IPS DF 19.7 (cell line): ENCODE measurements at regions not wholly inside any gene's neighbourhood (a gene's known extent, or its start where the extent isn't known, plus 50 kb on each side); places are given as distances from the start of the nearest gene placed in this dataset.

ENCODE experiments used
- DNase-seq: peaks from one replicate; pipeline ENCODE4 v3.0.0-alpha.2; 2013; ENCODE audit warnings: low read depth, low spot score

- DNase-seq, result no peak
Measured at GRCh38 chr10:4003348-4003973, 218.5 kb upstream of the KLF6 start.

- DNase-seq, result no peak
Measured at GRCh38 chr10:4001811-4002210, 216.8 kb upstream of the KLF6 start.

DNA sequence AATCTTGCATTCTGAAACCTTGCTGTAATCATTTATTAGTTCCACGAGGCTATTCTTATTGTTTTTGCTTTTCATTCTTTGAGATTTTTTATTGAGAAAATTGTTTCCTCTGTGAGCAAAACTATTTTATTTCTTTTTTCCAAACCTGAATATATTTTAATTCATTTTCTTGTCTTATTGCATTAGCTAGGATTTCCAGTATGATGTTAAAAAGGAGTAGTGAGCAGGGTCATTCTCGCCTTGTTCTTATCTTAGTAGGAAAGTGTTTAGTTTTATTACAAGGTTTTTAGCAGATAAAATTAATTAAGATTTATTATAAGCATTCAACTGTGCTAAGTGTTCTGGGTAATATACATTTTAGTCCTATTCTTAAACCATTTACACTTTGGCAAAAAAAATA, 214.6 kb upstream of the KLF6 start:
- no peak for DNase-seq

DNA sequence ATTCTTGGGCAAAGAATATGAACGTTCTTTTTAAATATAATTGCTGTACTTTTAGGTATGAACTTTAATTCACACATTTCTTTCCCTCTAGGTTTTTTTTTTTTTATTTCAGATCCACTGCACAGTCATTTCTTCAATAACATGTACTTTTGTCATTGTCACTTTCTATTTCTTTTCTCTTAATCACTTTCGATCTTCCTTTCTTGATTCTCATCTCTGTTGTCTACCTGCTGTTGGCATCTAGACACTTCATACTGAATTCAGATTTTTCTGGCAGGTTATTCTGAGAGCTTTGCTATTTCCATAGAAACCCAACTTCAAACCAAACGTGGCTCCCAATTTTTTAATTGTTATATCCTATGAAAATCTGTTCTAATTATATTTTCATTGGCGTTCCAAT, 211.7 kb upstream of the KLF6 start:
- DNase-seq, result no peak

DNA sequence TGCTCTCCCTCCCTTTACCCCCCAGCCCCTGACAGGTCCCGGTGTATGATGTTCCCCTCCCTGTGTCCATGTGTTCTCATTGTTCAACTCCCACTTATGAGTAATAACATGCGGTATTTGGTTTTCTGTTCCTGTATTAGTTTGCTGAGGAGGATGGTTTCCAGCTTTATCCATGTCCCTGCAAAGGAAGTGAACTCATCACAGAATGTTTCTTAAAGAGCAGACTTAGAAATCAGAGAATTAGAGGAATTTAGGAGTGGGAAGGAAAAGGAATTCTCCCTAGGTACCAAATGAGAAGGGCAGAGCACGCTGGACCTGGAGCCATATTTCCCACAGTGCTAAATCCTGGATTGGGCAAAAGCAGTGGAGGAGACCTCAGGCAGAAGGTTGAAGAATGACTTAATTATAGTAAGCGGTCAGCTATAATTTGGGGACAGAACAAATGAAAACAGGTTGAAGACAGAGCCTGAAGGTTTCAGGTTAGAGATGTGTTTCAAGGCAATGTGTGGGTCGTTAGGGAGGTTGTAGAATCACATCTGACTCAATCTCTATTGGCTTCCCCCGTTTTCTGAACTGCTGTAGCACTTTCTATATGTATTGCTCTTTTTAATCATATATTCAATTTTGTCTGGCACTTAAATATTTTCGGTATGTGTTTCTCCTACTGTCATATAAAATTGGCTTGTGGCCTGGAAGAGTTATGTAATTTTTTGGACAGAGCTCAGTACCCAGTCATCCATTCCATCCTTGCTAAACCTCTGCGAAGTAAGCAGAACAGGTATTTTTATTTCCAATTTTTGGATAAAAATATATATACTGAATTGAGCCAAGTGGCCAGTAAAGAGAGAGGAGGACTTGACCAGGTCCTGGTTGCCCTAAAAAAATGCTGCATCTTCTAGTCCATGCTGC, 210.5 kb upstream of the KLF6 start:
- DNase-seq, result no peak

DNA sequence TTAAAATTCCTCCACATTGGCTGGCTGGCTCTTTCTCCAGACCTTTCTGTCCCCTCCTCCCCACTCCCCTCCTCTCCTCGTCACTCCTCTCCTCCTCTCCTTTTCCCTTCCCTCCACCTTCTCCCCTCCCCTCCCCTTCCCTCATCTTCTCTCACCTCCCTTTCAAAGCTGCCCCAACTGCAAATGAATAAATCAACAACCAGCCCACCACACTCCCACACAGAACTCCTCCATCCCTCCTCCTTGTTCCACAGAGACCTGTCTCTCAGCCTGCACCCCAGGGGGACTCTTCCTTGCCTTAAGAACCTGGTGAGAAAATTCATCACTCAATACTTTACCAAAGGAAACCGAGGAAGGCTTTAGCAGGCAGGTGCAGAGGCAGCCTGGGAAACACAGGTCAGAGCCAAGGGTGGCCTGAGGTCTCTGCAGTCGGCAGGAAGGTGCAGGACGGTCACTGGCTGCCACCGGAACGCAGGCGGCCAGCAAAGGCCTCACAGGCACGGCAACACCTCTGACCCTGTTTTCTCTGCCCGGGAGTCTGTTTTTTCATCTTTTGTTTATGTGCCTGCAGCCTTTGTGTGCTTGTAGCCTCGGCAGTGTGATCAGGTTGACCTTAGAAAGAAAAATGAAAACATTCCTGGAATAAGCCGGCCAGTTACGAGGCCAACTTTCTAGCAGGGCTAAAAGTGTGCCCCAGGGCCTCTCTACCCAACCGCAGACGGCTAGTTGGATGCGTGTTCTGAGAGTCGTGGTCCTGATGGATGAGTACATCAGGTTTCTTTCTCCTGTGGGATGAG, 207.6 kb upstream of the KLF6 start:
- no peak for DNase-seq

- DNase-seq, result no peak
Measured at GRCh38 chr10:3990307-3990706, 205.3 kb upstream of the KLF6 start.

- DNase-seq, result no peak
Measured at GRCh38 chr10:3987143-3987974, 202.3 kb upstream of the KLF6 start.

GRCh38 chr10:3986493-3987142, 201.6 kb upstream of the KLF6 start:
- DNase-seq, result no peak

DNA sequence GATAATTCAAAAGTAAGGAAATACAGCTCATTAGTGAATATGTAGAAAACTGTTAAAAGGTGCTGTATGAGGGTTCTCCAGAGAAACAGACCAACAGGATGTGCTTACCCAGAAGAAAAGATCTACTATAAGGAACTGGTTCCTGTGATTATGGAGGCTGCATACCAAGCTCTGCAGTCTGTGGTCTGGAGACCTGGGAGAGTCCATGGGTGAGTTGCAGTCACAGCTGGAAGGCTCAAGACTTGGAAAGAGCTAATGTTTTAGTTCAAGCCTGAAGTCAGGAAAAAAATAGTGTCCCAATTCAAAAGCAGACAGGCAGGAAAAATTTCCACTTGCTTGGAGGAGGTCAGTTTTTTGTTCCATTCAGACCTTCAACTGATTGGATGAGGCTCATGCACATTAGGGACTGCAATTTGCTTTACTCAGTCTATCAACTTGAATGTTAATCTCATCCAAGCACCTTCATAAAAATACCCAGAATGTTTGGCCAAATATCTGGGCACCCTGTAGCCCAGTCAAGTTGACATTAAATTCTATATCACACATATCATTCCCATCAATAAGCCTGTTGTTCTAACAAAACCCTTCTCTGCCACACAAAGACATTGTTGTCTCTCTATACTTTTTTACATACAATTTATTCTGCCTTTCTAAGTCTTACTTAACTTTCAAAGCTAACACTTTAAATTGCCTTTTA, 197.9 kb upstream of the KLF6 start:
- no peak for DNase-seq

DNA sequence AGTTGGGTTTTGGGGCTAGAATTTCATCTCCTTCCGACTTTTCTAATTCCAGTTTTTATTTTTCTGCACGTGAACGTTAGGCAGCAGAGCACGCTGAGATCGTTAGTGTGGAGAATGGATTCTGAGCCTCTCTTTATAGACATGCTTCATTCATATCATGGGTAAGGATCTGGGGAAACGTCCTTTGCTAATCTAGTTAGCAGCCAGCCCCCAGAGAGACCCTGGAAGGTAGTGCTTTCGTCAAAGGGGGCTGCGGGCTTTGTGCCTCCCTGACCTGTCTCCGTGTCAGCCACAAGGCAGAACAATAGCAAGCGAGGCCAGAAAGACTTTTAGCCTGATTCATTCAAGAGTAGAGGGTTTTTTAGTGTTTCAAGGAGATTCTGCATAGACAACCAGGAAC, 196.3 kb upstream of the KLF6 start:
- DNase-seq, result no peak

DNA sequence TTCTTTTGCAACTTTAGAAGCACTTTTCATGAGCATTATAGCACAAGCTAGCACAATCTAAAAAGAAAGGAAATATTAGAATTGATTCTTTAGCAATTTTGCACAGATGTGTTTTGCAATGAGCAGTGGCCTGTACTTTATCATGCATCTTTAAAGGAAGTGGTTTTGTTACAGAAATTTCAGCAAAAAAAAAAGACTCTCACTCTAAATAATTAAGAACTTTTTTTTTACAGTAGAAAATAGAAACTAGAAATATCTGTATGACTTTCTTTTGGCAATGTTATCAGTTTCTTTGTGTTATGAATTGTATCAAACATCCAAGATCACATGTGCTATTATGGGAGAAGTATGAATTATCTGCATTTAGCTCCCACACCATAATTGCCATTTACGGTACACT, 195.7 kb upstream of the KLF6 start:
- no peak for DNase-seq

- DNase-seq, result no peak
Measured at GRCh38 chr10:3980144-3980543, 195.1 kb upstream of the KLF6 start.

GRCh38 chr10:3978761-3979160, 193.8 kb upstream of the KLF6 start:
- no peak for DNase-seq

DNA sequence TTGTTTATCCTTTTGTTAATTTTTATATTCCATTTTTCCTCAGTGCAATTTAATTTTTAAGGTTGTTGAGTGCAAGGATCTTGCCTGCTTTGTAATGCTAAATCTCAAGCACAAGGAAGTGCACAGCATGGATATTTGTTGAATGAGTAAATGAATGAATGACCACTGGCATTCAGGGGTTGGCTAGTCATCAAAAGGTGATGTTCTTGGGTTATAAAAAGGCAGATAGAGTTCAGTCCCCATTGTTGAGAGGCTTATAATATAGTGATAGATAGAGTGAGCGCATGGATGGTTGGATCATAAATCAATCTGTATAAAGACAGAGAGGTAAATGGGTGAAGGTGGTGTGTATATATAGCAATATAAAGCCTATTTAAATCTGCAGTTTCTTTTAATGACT, 193.2 kb upstream of the KLF6 start:
- DNase-seq, result no peak

- no peak for DNase-seq
Measured at GRCh38 chr10:3977761-3978160, 192.8 kb upstream of the KLF6 start.

GRCh38 chr10:3976718-3977117, 191.7 kb upstream of the KLF6 start:
- no peak for DNase-seq

DNA sequence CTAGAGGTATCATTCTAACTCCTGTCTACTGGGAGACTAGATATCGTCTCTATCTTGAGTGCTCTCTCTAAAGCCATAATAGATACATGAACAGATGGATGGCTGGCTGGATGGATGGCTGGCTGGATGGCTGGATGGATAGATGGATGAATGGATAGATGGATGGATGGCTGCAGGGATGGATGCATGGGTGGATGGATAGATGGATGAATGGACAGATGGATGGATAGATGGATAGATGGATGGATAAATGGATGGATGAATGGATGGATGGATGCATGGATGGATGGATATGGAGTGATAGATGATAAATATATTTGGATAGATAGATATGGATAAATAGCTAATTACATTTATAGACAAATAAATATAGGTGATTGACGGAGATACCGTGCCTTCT, 191.2 kb upstream of the KLF6 start:
- DNase-seq, result no peak

- DNase-seq, result no peak
Measured at GRCh38 chr10:3975016-3975415, 190.0 kb upstream of the KLF6 start.
